Left lobe of liver (tissue), 2 donors: ENCODE measurements at regions not wholly inside any gene's neighbourhood (a gene's known extent, or its start where the extent isn't known, plus 50 kb on each side); places are given as distances from the start of the nearest gene placed in this dataset.
"Not testable (repeated sequence)": the region's sequence is repeated elsewhere in the genome, so short reads cannot be mapped to it uniquely, and the experiment has no call there.

Experiments
- ATAC-seq: fragments of 200-7000 bp; cut with Tn5 transposase; one replicate; pipeline ENCODE4 v1.9.1; 2020; ENCODE audit warnings: mild to moderate bottlenecking, moderate library complexity
- DNase-seq: peaks from one replicate; pipeline ENCODE4 v3.0.0-alpha.2; 2020; ENCODE audit warnings: low spot score
- donor health status: DM: no; HTN: no; CAD: no; lungs with moderate emphysema.
- donor health status: DM: no; HTN: yes; CAD: no.

- ATAC-seq (no peak), DNase-seq (no peak)
Measured at GRCh38 chr13:65264066-65264465, 1966.1 kb downstream of the PCDH9 start.

GRCh38 chr13:65260946-65261891 is 1968.9 kb downstream of the PCDH9 start:
- ATAC-seq (no peak), DNase-seq (no peak)

GRCh38 chr13:65240773-65241172 is 1989.4 kb downstream of the PCDH9 start:
- no peak for ATAC-seq

GRCh38 chr13:65236841-65237418 is 1993.2 kb downstream of the PCDH9 start:
- DNase-seq (no peak), ATAC-seq (no peak)

More at GRCh38 chr13:65240773-65241172, 1989.4 kb downstream of the PCDH9 start:
- no peak for DNase-seq

- ATAC-seq = no peak
- no peak for DNase-seq
Measured at GRCh38 chr13:65217471-65217995, 2012.6 kb downstream of the PCDH9 start.

GRCh38 chr13:65202845-65203244 is 2027.3 kb downstream of the PCDH9 start:
- DNase-seq = not testable (repeated sequence)
- peak; percentile 63 for ATAC-seq

- DNase-seq = no peak
- ATAC-seq = no peak
Measured at GRCh38 chr13:65188721-65189120, 2041.4 kb downstream of the PCDH9 start.

GRCh38 chr13:65168026-65168425 is 2062.1 kb downstream of the PCDH9 start:
- no peak for ATAC-seq
- DNase-seq = no peak

- ATAC-seq = no peak
- no peak for DNase-seq
Measured at GRCh38 chr13:65166675-65167074, 2063.5 kb downstream of the PCDH9 start.

GRCh38 chr13:65159803-65160202 is 2070.3 kb downstream of the PCDH9 start:
- no peak for ATAC-seq
- no peak for DNase-seq

GRCh38 chr13:65155861-65156260 is 2074.3 kb downstream of the PCDH9 start:
- ATAC-seq (no peak), DNase-seq (no peak)

- DNase-seq = no peak
Measured at GRCh38 chr13:65154661-65155447, 2075.3 kb downstream of the PCDH9 start.

GRCh38 chr13:65149687-65150086 is 2080.4 kb downstream of the PCDH9 start:
- DNase-seq (no peak), ATAC-seq (no peak)

More at GRCh38 chr13:65154661-65155447, 2075.3 kb downstream of the PCDH9 start:
- ATAC-seq = no peak

- DNase-seq = no peak
- no peak for ATAC-seq
Measured at GRCh38 chr13:65143920-65144319, 2086.2 kb downstream of the PCDH9 start.

GRCh38 chr13:65133094-65133493 is 2097.0 kb downstream of the PCDH9 start:
- ATAC-seq = no peak
- DNase-seq = no peak

- no peak for ATAC-seq
Measured at GRCh38 chr13:65125236-65125635, 2104.9 kb downstream of the PCDH9 start.

GRCh38 chr13:65112531-65112941 is 2117.6 kb downstream of the PCDH9 start:
- DNase-seq (no peak), ATAC-seq (no peak)

More at GRCh38 chr13:65125236-65125635, 2104.9 kb downstream of the PCDH9 start:
- DNase-seq = no peak

- ATAC-seq (no peak), DNase-seq (no peak)
Measured at GRCh38 chr13:65112123-65112522, 2118.0 kb downstream of the PCDH9 start.

GRCh38 chr13:65111223-65111622 is 2118.9 kb downstream of the PCDH9 start:
- no peak for DNase-seq
- ATAC-seq = no peak

- not testable (repeated sequence) for DNase-seq, ATAC-seq
Measured at GRCh38 chr13:65104436-65104835, 2125.7 kb downstream of the PCDH9 start.

GRCh38 chr13:65103351-65103750 is 2126.8 kb downstream of the PCDH9 start:
- no peak for DNase-seq
- ATAC-seq = no peak
